ENCODE measurements at regions not wholly inside any gene's neighbourhood (a gene's known extent, or its start where the extent isn't known, plus 50 kb on each side); places are given as distances from the start of the nearest gene placed in this dataset.

DNA sequence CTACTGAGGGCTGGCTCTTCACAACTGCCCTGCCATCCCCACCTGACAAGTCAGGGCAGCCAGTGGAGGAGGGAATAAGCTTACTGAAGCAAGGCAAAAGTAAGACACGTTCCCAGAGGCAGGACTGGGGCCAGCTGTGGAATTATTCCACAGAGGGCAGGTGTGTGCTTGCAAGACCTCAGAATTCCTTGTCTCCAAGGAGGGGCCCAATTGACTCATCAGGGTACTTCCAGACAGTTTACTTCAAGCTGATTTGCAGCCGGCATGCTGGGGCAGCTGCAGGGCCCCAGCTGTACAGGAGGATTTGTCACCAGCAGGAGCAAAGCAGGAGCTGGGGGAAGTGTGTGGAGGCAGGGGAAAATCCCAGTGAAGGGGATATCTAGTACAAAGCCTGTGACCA, 167.5 kb upstream of the CAMK1G start:
- DNase-seq (ENCODE audit: low read depth) = no peak
- H3K4me3 ChIP-seq (replicated peaks; ENCODE audit: low read depth, low read length) = no peak overlapping the region
- TF ChIP-seq, protein P1, sequence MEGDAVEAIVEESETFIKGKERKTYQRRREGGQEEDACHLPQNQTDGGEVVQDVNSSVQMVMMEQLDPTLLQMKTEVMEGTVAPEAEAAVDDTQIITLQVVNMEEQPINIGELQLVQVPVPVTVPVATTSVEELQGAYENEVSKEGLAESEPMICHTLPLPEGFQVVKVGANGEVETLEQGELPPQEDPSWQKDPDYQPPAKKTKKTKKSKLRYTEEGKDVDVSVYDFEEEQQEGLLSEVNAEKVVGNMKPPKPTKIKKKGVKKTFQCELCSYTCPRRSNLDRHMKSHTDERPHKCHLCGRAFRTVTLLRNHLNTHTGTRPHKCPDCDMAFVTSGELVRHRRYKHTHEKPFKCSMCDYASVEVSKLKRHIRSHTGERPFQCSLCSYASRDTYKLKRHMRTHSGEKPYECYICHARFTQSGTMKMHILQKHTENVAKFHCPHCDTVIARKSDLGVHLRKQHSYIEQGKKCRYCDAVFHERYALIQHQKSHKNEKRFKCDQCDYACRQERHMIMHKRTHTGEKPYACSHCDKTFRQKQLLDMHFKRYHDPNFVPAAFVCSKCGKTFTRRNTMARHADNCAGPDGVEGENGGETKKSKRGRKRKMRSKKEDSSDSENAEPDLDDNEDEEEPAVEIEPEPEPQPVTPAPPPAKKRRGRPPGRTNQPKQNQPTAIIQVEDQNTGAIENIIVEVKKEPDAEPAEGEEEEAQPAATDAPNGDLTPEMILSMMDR (IDR thresholded peaks at IDR 0.05; ENCODE audit: low read length, missing control alignments) = no peak

DNA sequence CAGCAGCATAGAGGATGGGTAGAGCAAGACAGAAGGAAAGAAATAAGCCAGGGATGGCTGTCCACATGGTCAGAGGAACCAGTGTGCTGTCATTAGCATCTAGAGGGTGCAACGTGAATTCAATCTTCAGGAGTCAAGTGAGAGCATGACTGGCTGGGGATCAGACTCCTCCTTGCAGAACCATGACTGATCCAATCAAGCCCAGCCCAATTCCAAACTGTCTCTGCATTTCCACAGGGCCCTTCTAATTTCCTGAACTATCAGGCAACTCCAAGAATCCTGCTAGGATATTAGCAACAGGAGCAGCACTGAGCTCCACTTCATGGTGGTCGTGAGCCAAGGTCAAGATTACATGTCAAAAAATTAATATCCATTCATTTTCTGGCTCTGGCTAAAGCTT, 166.8 kb upstream of the CAMK1G start:
- no peak for DNase-seq (ENCODE audit: low read depth)
- no peak overlapping the region for H3K4me3 ChIP-seq (replicated peaks; ENCODE audit: low read depth, low read length)
- TF ChIP-seq, protein P1 (IDR thresholded peaks at IDR 0.05; ENCODE audit: low read length, missing control alignments) = no peak

DNA sequence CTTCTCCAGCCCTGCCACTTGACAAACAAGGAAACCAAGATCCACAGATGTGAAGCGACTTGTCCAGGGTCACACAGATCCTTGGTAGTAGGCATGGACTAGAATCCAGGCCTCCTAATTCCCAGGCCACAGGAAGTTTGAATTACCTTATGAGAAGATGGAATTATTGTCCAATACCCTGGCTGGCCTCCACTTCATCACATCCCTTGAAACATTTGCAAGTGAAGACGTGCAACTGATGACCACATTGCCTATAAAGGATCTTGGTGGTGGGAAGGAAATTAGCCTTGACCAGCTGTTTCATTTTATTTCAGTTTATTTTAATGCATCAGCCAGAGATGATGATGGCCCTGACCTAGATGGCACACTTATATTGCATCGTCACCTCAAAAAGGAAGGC, 165.8 kb upstream of the CAMK1G start:
- TF ChIP-seq, protein P1 (IDR thresholded peaks at IDR 0.05; ENCODE audit: low read length, missing control alignments) = no peak
- DNase-seq (ENCODE audit: low read depth) = no peak
- H3K4me3 ChIP-seq (replicated peaks; ENCODE audit: low read depth, low read length) = no peak overlapping the region

DNA sequence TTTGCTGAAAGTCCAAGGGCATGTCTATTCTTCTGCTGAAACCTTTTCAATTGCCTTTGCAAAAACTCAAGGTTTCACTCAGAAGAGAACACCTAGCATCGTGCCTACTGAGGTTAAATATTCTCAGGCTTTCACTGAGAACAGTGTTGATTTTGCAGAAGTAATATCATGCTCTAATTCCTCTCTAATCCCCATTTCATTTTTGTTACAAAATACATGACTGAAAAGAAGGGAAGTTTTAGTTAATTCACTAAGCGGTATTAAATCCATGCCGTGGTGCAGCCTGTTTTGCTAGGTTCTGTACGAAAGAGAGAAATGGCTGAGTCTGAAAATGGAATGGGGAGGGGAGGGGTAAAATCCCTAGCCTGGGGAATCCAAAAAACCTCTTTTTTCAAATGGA, 163.2 kb upstream of the CAMK1G start:
- TF ChIP-seq, protein P1 (IDR thresholded peaks at IDR 0.05; ENCODE audit: low read length, missing control alignments) = no peak
- no peak overlapping the region for H3K4me3 ChIP-seq (replicated peaks; ENCODE audit: low read depth, low read length)
- no peak for DNase-seq (ENCODE audit: low read depth)

DNA sequence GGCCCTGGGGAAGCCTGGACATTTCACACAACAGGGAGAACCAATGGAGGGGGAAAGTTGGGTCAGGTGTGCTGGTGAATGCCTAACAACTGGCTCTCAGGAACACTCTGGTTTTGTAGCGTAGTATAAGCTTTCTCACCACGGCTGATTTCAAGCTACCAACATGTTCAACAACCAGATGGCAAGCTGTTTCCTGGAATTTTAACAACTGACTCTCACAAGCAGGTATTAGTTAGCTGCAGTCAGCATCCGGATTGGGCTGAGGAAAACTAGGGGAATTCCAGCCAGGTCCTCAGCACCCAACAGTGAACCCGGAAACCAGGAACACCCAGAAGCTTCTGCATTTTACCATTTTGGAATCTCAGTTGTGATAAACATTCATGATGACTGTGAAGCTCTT, 162.3 kb upstream of the CAMK1G start:
- no peak for DNase-seq (ENCODE audit: low read depth)
- H3K4me3 ChIP-seq (replicated peaks; ENCODE audit: low read depth, low read length) = no peak overlapping the region
- TF ChIP-seq, protein P1 (IDR thresholded peaks at IDR 0.05; ENCODE audit: low read length, missing control alignments) = no peak

DNA sequence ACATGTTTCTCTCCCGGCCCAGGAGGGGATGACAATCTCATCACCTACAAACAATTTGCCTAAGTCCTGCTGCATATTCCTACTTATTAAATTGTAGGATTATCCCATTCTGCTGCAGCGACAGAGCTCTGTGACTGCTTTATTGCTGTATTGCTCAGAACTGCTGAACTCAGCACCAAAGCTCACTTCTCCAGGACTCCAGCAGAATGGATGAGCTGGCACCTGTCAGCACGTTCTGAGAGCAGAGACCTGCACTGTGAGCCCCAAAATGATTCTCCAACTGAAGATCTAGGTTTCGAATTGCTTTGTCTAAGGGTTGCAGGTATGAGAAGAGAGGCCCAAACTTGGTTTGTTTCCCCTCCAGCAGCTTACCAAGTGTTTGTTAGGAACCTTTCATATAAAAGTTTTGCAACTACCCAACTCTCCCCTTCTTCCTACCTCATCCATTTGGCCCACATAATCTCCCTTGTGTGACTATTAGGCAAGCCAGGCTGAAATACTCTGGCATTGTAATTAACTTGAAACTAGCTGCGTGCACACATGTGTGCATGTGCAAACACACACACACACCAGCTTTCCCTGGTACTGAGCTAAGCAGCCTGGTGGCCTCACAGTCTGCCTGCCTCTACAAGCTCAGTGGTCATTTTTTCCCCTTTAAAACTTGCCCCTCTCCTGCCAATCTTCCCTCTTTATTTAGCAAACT, 161.4 kb upstream of the CAMK1G start:
- H3K4me3 ChIP-seq (replicated peaks; ENCODE audit: low read depth, low read length) = no peak overlapping the region
- TF ChIP-seq, protein P1 (IDR thresholded peaks at IDR 0.05; ENCODE audit: low read length, missing control alignments) = no peak

DNA sequence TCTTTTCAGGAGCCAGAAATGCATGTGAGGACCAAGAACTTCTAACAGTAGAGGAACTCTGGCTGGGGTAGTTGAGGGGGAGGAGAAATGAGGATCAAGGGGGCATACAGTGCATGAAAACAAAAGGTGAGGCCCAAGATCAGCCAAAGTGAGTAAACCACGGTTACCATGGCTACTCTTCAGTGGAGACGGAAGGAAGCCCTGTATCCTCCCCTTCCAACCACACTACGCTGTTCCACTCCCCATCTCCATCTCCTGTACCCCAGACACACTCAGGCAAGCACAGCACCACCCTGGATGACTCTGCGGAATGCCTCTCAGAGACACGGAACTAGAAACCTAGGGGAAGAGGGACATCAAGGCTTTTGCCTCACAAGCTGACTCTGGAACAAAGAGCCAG, 157.6 kb upstream of the CAMK1G start:
- DNase-seq (ENCODE audit: low read depth) = no peak
- no peak overlapping the region for H3K4me3 ChIP-seq (replicated peaks; ENCODE audit: low read depth, low read length)
- TF ChIP-seq, protein P1 (IDR thresholded peaks at IDR 0.05; ENCODE audit: low read length, missing control alignments) = no peak

More for the DNA sequence above, 161.4 kb upstream of the CAMK1G start:
- no peak for DNase-seq (ENCODE audit: low read depth)

Measured in fibroblast of pulmonary artery (primary cell).